D721Med (cell line): ENCODE measurements at regions not wholly inside any gene's neighbourhood (a gene's known extent, or its start where the extent isn't known, plus 50 kb on each side); places are given as distances from the start of the nearest gene placed in this dataset.
"Not testable (repeated sequence)": the region's sequence is repeated elsewhere in the genome, so short reads cannot be mapped to it uniquely, and the experiment has no call there.

Experiments used
- DNase-seq: peaks from one replicate; pipeline ENCODE4 v3.0.0; 2011; ENCODE audit warnings: low spot score; ENCODE audit not compliant: insufficient read length
- FAIRE-seq: peaks from 2 replicates; lab custom pipeline; 2011; peaks lifted over from hg19 to GRCh38; lab: Jason Lieb, UNC
- TF ChIP-seq, protein P1 (sequence below): IDR thresholded peaks from 2 replicates; pipeline ENCODE4 v1.5.1; 2012; ENCODE audit warnings: mild to moderate bottlenecking, control low read depth; ENCODE audit not compliant: insufficient read depth; ENCODE audit errors: missing control alignments

DNA sequence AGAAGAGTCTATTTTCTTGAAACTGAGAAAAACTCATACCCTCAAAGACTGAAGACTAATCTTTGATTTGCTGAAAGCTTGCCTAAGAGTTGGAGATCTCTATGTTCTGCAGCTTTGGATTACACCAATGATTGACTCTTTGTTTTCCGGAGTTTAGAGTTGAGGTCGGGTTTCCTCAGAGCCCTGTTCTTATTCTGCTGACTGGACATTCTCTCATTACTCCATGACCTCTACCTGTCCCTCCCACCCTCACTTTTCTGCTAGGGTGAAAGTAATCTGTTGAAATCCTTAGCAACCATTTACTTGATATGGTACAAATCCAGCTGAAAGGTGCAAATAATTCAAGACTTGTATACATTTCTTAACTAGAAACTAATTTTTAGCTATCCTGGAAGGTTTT is 421.5 kb upstream of the FRG1 start:
- DNase-seq, result no peak
- TF ChIP-seq, protein P1, sequence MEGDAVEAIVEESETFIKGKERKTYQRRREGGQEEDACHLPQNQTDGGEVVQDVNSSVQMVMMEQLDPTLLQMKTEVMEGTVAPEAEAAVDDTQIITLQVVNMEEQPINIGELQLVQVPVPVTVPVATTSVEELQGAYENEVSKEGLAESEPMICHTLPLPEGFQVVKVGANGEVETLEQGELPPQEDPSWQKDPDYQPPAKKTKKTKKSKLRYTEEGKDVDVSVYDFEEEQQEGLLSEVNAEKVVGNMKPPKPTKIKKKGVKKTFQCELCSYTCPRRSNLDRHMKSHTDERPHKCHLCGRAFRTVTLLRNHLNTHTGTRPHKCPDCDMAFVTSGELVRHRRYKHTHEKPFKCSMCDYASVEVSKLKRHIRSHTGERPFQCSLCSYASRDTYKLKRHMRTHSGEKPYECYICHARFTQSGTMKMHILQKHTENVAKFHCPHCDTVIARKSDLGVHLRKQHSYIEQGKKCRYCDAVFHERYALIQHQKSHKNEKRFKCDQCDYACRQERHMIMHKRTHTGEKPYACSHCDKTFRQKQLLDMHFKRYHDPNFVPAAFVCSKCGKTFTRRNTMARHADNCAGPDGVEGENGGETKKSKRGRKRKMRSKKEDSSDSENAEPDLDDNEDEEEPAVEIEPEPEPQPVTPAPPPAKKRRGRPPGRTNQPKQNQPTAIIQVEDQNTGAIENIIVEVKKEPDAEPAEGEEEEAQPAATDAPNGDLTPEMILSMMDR, result no peak

DNA sequence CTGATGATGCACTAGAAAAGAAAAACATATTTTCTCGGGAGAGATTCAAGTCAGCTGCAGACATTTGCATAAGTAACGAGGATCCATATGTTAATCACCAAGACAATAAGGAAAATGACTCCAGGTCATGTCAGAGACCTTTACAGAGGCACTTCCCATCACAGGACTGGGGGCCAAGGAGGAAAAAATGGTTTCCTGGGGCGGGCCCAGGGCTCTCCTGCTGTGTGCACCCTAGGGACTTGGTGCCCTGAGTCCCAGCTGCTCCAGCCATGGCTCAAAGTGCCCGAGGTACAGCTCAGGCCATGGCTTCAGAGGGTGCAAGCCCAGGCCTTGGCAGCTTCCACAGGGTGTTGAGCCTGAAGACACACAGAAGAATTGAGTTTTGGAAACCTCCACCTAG is 415.4 kb upstream of the FRG1 start:
- TF ChIP-seq, protein P1, result no peak
- no peak for FAIRE-seq
- DNase-seq, result no peak

More for the DNA sequence above, 421.5 kb upstream of the FRG1 start:
- FAIRE-seq, result no peak

DNA sequence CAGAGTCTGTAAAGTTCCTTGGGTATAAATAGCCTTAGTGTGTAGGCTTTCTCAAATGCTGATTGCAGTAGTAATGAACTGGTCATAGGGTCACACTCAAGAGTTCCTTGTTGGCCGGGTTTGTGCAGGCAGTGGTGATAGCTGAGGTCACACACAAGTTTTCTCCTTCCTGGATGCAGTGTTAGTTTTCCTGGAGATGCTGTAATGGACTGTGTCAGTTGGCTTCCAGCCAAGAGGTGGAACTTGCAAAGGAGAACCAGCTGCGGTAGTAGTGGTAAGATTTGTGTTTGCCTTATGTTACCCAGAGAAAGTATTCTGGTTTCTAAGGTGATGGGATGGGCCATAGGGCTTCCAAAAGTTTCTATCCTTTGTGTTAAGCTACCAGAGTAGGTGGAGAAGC is 409.8 kb upstream of the FRG1 start:
- TF ChIP-seq, protein P1, result no peak
- FAIRE-seq, result no peak

DNA sequence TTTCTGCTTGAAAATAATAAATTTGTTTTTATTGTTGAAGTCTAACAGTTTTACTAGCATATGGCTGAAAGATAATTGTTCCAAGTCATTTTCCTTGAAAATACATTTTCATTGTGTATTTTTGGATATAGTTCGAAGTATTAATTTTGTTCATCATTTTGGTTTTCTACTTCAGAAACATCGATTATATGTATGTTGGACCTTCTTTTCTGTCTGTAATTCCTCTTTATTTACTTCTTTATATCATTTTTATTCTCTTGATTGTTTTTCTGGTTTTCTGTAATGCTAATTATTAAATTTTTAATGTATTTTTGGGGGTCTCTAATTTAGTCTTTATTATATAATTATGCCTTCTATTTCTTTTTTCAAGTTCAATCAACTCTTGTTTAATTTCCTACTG is 407.1 kb upstream of the FRG1 start:
- no peak for DNase-seq
- TF ChIP-seq, protein P1, result no peak
- FAIRE-seq, result no peak

More for the DNA sequence above, 409.8 kb upstream of the FRG1 start:
- no peak for DNase-seq

DNA sequence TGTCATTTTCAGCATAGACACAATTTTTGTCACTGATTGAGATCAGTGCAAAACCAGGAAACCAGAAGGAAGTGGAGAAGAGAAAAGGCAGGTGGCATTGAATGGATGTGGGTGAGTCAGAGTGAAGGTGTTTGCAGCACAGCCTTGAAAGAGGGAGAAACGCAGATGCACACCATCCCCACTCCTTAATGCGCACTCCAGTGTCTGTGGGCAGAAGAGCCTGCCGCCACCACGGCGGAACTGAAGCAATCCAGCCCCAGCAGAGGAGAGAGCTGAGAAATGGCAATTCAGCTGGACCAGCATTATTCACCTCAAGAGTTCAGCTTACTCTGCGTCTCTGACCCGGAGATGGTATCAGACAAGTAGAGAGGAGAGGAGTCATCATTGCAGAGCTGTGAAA is 393.1 kb upstream of the FRG1 start:
- FAIRE-seq (no peak), DNase-seq (no peak)
- TF ChIP-seq, protein P1, result no peak

- FAIRE-seq (no peak), DNase-seq (no peak)
- TF ChIP-seq, protein P1, result no peak
These were observed 392.1 kb upstream of the FRG1 start for GRCh38 chr4:189548484-189549125.

- DNase-seq, FAIRE-seq: not testable (repeated sequence)
These were observed 388.6 kb upstream of the FRG1 start for GRCh38 chr4:189551931-189552670.

DNA sequence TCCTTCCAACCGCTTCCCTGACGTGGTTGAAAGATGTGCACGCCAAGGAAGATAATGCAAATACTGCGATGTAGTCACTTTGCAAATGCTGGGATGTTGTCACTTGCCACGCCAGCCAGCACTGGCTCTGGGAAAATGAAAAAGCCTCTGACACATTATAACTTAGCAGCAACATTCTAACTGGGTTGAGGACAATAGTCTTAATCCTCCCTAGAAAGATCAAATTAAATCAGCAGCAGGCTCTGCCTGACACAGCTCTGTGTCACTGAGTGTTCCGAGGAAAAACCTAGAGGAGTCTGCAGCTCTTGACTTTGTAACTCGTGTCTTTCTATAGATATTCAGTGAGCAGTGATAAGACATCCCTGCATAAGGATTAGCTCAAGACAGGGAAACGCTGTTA is 380.1 kb upstream of the FRG1 start:
- not testable (repeated sequence) for FAIRE-seq, DNase-seq

- FAIRE-seq, DNase-seq: not testable (repeated sequence)
These were observed 376.9 kb upstream of the FRG1 start for GRCh38 chr4:189563751-189564150.

- FAIRE-seq, result not testable (repeated sequence)
These were observed 374.4 kb upstream of the FRG1 start for GRCh38 chr4:189566271-189566670.

GRCh38 chr4:189566900-189567299 is 373.8 kb upstream of the FRG1 start:
- not testable (repeated sequence) for FAIRE-seq

More at GRCh38 chr4:189566271-189566670, 374.4 kb upstream of the FRG1 start:
- not testable (repeated sequence) for DNase-seq

GRCh38 chr4:189579645-189580044 is 361.0 kb upstream of the FRG1 start:
- not testable (repeated sequence) for FAIRE-seq, DNase-seq

More at GRCh38 chr4:189566900-189567299, 373.8 kb upstream of the FRG1 start:
- not testable (repeated sequence) for DNase-seq
